BJ (cell line): ENCODE measurements at regions not wholly inside any gene's neighbourhood (a gene's known extent, or its start where the extent isn't known, plus 50 kb on each side); places are given as distances from the start of the nearest gene placed in this dataset.

Experiments
- CTCF ChIA-PET: fragments of 350-600 bp; formaldehyde crosslinking; extraction: SDS; loops from one replicate; lab custom pipeline; 2021; ENCODE audit warnings: antibody characterized with exemption, inconsistent platforms; lab: Yijun Ruan, JAX
- POLR2A ChIA-PET: fragments of 300-600 bp; sonication (Branson Sonifier 250); formaldehyde crosslinking; extraction: SDS; loops from one replicate; lab custom pipeline; 2021; ENCODE audit warnings: antibody characterized with exemption; lab: Charles Lee
- DNase-seq: peaks from one replicate; pipeline ENCODE4 v3.0.0-alpha.2; 2011; ENCODE audit warnings: low read depth
- H3K27me3 ChIP-seq: 2 replicates; pipeline ENCODE4 v1.6.0; 2011; ENCODE audit warnings: low read length; ENCODE audit not compliant: control insufficient read depth, insufficient read depth
- H3K36me3 ChIP-seq: 2 replicates; pipeline ENCODE4 v1.5.1; 2011; ENCODE audit warnings: low read length; ENCODE audit not compliant: control insufficient read depth, insufficient read depth
- H3K4me3 ChIP-seq: 2 replicates; pipeline ENCODE4 v1.5.1; 2011; ENCODE audit warnings: low read depth, mild to moderate bottlenecking, control low read depth, low read length
- TF ChIP-seq, protein P1 (sequence below): IDR thresholded peaks from 2 replicates; pipeline ENCODE4 v1.5.1; 2011; ENCODE audit warnings: low read depth, mild to moderate bottlenecking, control low read depth, inconsistent platforms, low read length, moderate library complexity; ENCODE audit not compliant: insufficient read depth

DNA sequence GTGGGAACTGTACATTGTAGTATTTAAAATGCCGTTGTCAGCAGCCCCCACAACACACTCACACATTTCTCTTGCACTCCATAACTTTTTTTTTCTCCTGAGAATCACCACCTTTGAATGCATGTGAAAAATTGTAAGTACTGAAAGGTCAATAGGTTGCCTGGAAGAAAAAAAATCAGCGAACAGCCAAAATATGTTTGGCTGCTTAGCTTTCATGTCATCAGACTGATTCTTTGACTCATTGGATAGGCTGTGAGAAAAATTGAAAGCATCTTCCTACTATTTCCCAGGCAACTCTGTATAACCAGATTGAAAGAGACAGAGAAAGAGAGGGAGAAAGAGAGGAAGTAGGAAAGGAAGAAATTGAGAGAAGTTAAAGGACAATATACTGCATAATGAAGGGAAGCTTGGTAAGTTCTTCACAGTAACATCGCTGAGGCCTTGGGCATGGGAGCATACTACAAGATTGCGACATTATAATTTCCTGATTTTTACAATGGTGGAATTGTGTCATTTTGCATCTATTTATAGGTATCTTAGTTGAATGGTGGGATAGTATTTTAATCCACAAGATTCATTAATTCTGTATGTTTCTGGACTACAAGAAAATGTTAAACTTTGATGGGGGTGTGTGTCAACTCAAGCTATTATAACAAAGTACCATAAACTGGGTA is 249.3 kb upstream of the KCND2 start:
- Histone ChIP-seq H3K27me3 (no peaks in the 10 kb centered on the region), H3K36me3 (no peaks in the 10 kb centered on the region), H3K4me3 (no peak overlapping the region)
- DNase-seq: no peak
- ChIA-PET CTCF (no interaction called here), POLR2A (no interaction called here)
- TF ChIP-seq, protein P1, sequence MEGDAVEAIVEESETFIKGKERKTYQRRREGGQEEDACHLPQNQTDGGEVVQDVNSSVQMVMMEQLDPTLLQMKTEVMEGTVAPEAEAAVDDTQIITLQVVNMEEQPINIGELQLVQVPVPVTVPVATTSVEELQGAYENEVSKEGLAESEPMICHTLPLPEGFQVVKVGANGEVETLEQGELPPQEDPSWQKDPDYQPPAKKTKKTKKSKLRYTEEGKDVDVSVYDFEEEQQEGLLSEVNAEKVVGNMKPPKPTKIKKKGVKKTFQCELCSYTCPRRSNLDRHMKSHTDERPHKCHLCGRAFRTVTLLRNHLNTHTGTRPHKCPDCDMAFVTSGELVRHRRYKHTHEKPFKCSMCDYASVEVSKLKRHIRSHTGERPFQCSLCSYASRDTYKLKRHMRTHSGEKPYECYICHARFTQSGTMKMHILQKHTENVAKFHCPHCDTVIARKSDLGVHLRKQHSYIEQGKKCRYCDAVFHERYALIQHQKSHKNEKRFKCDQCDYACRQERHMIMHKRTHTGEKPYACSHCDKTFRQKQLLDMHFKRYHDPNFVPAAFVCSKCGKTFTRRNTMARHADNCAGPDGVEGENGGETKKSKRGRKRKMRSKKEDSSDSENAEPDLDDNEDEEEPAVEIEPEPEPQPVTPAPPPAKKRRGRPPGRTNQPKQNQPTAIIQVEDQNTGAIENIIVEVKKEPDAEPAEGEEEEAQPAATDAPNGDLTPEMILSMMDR: no peak

DNA sequence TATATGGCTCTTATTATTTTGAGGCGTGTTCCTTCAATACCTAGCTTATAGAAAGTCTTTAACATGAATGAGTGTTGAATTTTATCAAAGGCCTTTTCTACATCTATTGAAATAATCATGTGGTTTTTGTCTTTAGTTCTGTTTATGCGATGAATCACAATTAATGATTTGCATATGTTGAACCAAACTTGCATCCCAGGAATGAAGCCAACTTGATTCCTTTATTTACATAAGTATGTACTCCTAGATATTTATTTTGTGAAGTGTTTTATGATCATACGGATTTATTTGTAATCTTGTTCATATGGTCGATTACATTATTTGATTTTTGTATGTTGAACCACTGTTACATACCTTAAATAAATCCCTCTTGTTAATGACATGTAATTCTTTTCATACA is 244.3 kb upstream of the KCND2 start:
- Histone ChIP-seq H3K27me3 (no peaks in the 10 kb centered on the region), H3K4me3 (no peak overlapping the region), H3K36me3 (no peaks in the 10 kb centered on the region)
- ChIA-PET POLR2A (no interaction called here), CTCF (no interaction called here)
- TF ChIP-seq, protein P1: no peak
- no peak for DNase-seq

DNA sequence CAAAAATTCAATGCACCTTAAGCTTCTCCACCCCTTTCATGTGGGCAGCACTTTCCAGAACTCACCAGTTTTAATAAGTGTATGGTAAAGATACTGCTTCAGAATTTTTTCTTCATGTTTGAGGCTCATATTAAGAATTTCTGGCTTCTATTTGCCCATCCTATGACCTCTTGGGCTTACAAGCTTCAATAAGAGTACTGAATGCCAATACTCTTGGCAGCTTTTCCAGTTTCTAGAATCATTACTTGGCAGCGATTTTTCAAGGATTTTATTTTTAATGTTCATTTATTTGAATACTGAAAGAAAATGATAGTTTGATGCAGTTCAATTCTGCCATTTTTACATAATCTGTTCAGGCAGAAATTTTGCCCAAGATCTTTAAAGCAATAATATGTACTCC is 242.1 kb upstream of the KCND2 start:
- no peak for DNase-seq
- H3K36me3 ChIP-seq: no peaks in the 10 kb centered on the region
- POLR2A ChIA-PET: no interaction called here
- TF ChIP-seq, protein P1: no peak
- H3K4me3 ChIP-seq: no peak overlapping the region
- H3K27me3 ChIP-seq: no peaks in the 10 kb centered on the region
- CTCF ChIA-PET: interaction anchor here (0.6 to 0.9 kb wide), 2 partner anchors 11 to 15 kb away, joined by 3 read pairs; no protein-coding TSS in a partner anchor

DNA sequence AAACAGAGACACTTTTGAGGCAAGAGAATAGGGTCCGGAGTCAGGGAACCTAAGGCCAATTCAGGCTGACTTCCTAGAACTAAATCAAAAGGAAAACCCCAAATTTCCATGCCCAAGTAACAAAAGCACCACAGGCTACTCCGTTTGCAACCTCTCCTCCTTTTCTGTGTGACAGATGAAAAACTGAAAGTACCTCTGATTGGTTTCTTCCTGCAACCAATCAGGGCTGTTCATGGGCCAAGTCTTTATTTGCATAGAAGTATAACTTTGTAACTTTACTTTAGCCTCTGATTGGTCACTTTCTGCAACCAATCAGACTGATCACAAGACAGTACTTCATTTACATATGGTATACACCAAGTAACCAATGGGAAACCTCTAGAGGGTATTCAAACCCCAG is 239.9 kb upstream of the KCND2 start:
- no peaks in the 10 kb centered on the region for H3K36me3 ChIP-seq
- H3K27me3 ChIP-seq: no peaks in the 10 kb centered on the region
- TF ChIP-seq, protein P1: no peak
- POLR2A ChIA-PET: no interaction called here
- H3K4me3 ChIP-seq: no peak overlapping the region
- no peak for DNase-seq
- CTCF ChIA-PET: no interaction called here

DNA sequence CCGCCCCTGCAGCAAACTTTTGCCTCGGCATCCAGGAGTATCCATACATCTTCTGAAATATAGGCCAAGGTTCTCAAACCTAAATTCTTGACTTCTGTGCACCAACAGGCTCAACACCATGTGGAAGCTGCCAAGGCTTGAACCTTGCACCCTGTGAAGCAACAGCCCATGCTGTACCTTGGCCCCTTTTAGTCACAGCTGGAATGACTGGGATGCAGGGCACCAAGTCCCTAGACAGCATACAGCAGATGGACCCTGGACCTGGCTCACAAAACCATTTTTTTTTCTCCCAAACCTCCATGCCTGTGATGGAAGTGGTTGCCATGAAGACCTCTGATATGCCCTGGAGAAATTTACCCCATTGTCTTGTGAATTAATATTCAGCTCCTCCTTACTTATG is 233.8 kb upstream of the KCND2 start:
- POLR2A ChIA-PET: no interaction called here
- CTCF ChIA-PET: interaction anchor here (0.8 kb wide), 1 partner anchor 51 kb away, joined by 3 read pairs; no protein-coding TSS in a partner anchor
- TF ChIP-seq, protein P1: no peak
- Histone ChIP-seq H3K27me3 (no peaks in the 10 kb centered on the region), H3K36me3 (no peaks in the 10 kb centered on the region), H3K4me3 (no peak overlapping the region)
- no peak for DNase-seq
